ENCODE measurements at regions not wholly inside any gene's neighbourhood (a gene's known extent, or its start where the extent isn't known, plus 50 kb on each side); places are given as distances from the start of the nearest gene placed in this dataset.
A peak's percentile ranks its signal among the peaks of the same experiment; 100 is the strongest.

DNA sequence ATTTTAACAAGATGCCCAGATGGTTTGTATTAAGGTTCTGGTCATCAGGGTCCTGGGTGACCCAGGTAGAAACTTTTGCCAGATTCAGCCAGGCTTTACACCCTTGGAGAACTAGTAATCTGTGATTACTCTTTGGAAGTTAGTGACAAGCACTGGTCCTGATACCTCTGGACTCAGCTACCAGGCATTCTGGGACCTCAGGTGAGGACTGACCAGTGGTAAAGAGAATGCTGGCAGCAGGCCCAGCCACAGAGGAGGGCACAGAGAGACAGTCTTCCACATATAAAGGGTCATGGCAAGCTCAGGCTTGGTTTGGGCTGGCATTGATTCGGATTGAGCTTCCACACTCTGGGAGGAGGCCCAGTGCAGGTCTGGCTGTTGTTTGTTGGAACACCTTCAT, 112.0 kb upstream of the CHST15 start:
- Histone ChIP-seq H3K27me3 (no peaks in the 10 kb centered on the region), H3K36me3 (no peaks in the 10 kb centered on the region), H3K27ac (replicated peaks in 1 of 4) (no peak overlapping the region), H3K4me1 (no peaks in the 10 kb centered on the region), H3K9me3 (no peaks in the 10 kb centered on the region), H3K4me3 (no peak overlapping the region)
- WGBS: 86% methylated on average over 1 of the region's 1 CpG
- no peak for DNase-seq (ENCODE audit: extremely low spot score)
- no peak for TF ChIP-seq EP300 (IDR thresholded peaks at IDR 0.05)
- intact Hi-C loops (cut with DNase I): no loop called here

DNA sequence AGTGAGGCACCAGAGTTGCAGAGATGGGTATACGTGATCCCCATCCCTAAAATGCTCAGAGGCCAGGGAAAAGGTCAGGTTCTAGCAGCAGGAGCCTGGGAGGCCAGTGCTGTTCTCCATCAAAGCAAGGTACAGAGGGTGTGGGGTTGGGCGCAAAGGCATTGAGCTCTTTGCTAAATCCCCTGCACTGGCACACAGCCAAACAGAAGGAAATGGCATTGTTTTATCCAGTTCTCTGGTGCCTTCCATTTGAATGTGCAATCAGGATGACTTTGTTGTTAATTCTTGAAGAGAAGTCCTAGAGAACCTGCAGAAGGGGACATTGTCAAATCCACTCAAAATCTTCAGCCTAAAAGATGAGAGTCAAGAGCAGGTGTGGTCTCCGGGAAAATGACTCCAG, 111.3 kb upstream of the CHST15 start:
- no peak overlapping the region for H3K4me3 ChIP-seq
- no peaks in the 10 kb centered on the region for H3K9me3 ChIP-seq
- no peak for TF ChIP-seq POLR2AphosphoS5 (IDR thresholded peaks at IDR 0.05)
- no peak for TF ChIP-seq EP300 (IDR thresholded peaks at IDR 0.05)
- no peak for DNase-seq (ENCODE audit: extremely low spot score)
- no peak overlapping the region for H3K27ac ChIP-seq (replicated peaks in 1 of 4)
- intact Hi-C loops (cut with DNase I): no loop called here
- H3K4me1 ChIP-seq: no peaks in the 10 kb centered on the region
- no peaks in the 10 kb centered on the region for H3K36me3 ChIP-seq
- 91% methylated on average over 3 of the region's 3 CpGs for WGBS
- no peaks in the 10 kb centered on the region for H3K27me3 ChIP-seq

DNA sequence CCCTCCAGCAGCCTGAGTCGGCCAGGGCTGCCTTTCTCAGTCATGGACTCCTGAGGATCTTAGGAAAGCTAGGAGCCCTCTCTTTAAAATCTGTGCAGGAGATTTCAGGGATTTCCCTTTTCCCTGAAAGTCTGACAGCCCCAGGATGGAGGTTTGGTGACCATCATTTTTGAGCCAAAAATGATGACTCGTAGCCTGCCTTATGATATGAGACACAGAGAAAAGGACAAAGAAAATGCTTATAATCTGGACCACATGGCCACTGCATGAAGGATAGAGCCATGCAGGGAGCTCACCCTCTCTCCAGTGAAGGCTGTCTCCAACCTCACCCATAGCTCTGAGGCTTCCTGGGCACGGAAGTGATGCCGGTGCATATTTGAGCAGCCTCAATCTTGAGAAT, 106.6 kb upstream of the CHST15 start:
- no peak overlapping the region for H3K4me3 ChIP-seq
- peaks cover 0 to 3% (median 0%) of the 10 kb centered on the region in 4 donors for H3K4me1 ChIP-seq
- no peaks in the 10 kb centered on the region for H3K9me3 ChIP-seq
- DNase-seq (ENCODE audit: extremely low spot score): no peak
- no peaks in the 10 kb centered on the region for H3K27me3 ChIP-seq
- TF ChIP-seq, protein P1, sequence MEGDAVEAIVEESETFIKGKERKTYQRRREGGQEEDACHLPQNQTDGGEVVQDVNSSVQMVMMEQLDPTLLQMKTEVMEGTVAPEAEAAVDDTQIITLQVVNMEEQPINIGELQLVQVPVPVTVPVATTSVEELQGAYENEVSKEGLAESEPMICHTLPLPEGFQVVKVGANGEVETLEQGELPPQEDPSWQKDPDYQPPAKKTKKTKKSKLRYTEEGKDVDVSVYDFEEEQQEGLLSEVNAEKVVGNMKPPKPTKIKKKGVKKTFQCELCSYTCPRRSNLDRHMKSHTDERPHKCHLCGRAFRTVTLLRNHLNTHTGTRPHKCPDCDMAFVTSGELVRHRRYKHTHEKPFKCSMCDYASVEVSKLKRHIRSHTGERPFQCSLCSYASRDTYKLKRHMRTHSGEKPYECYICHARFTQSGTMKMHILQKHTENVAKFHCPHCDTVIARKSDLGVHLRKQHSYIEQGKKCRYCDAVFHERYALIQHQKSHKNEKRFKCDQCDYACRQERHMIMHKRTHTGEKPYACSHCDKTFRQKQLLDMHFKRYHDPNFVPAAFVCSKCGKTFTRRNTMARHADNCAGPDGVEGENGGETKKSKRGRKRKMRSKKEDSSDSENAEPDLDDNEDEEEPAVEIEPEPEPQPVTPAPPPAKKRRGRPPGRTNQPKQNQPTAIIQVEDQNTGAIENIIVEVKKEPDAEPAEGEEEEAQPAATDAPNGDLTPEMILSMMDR (IDR thresholded peaks at IDR 0.05): no peak
- TF ChIP-seq EP300 (IDR thresholded peaks at IDR 0.05) (no peak), POLR2AphosphoS5 (IDR thresholded peaks at IDR 0.05) (no peak), POLR2A (IDR thresholded peaks at IDR 0.05; ENCODE audit: low read depth) (no peak)
- intact Hi-C loops (cut with DNase I): no loop called here
- no peak overlapping the region for H3K27ac ChIP-seq (replicated peaks in 1 of 4)
- 90% methylated on average over 3 of the region's 4 CpGs for WGBS
- no peaks in the 10 kb centered on the region for H3K36me3 ChIP-seq

DNA sequence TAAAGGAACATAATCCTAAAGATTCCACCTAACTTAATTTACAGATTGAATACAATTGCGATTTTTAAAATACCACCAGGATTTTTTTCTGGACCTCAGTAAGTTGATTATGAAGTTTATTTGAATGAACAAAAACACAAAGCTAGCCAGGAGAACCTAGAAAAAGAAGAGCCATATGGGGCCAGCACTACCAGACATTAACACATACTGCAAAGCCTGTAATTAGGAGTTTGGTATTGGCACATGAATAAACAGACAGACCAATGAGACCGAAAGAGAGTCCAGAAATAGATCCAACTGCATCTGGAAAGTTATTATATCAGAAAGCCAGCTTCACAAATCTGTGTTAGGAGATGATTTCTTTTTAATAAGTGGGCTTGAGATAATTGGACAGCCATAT, 105.5 kb upstream of the CHST15 start:
- Histone ChIP-seq H3K27ac (replicated peaks in 1 of 4) (no peak overlapping the region), H3K4me3 (no peak overlapping the region), H3K9me3 (no peaks in the 10 kb centered on the region), H3K36me3 (no peaks in the 10 kb centered on the region), H3K4me1 (peaks cover 0 to 3% (median 0%) of the 10 kb centered on the region in 4 donors), H3K27me3 (no peaks in the 10 kb centered on the region)
- no peak for DNase-seq (ENCODE audit: extremely low spot score)
- TF ChIP-seq POLR2AphosphoS5 (IDR thresholded peaks at IDR 0.05) (no peak), POLR2A (IDR thresholded peaks at IDR 0.05; ENCODE audit: low read depth) (no peak), EP300 (IDR thresholded peaks at IDR 0.05) (no peak)
- TF ChIP-seq, protein P1 (IDR thresholded peaks at IDR 0.05): no peak
- intact Hi-C loops (cut with DNase I): no loop called here
- 61% methylated on average over 2 of the region's 2 CpGs for WGBS

DNA sequence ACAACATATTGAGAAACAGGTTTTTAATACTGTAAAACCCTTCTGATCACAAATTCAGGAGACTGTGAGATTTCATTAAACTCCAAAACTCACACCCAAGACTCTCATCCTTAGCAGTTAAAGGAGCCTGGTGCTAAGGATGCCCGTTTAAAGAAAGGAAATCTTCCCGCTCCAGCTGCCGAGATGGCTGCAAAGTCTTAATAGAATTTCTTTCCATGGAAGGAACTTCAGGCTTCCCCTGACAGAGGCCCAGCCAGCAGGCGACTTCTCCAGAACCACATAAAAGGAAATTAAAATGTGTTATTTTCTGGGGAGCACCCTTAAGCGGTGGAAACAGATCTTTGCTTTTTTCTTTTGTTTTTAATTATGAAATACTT, 104.7 kb upstream of the CHST15 start:
- DNase-seq (ENCODE audit: extremely low spot score): no peak
- Histone ChIP-seq H3K36me3 (no peaks in the 10 kb centered on the region), H3K4me1 (peaks cover 0 to 3% (median 0%) of the 10 kb centered on the region in 4 donors), H3K27me3 (no peaks in the 10 kb centered on the region), H3K27ac (replicated peaks in 1 of 4) (peak overlapping the region in 1 of 4 donors; percentile 15), H3K9me3 (no peaks in the 10 kb centered on the region), H3K4me3 (no peak overlapping the region)
- intact Hi-C loops (cut with DNase I): no loop called here
- no peak for TF ChIP-seq POLR2AphosphoS5 (IDR thresholded peaks at IDR 0.05)
- WGBS: 83% methylated on average over 5 of the region's 5 CpGs

DNA sequence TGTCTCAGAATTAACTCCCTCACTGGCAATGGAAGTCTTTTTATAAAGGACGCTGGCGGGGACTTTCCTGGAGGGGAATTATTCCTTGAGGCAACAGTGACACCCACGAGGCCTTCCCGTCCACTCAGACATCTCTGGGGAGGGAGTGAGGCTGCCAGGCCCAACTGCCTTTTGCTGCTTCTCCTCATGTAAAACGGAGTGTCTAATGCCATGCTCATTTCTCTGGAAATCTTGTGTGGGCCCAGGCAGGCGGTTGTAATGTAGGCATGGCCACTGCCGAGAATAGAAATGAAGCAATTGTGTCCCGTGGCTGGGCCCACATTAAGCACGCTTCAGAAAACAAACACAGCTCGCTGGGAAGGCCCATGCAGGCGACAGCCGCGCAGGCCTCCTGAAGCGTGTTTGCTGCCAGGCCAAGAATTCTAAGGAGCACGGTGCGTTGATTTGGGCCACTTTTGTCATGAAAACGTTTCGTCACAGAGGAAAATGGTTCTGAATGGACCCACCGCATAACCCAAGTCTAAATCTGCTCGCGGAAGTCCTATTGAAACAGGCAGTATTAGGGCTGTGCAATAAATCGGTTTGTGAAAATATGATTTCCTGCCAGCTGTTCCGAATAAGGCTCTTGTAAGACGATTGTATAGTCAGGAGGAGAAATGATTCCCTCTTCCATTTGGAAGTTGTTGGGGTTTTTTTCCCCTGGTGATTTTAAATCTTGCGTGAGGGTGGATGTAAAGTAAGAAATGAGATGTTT, 104.2 kb upstream of the CHST15 start:
- no peaks in the 10 kb centered on the region for H3K9me3 ChIP-seq
- no peak for DNase-seq (ENCODE audit: extremely low spot score)
- no peak overlapping the region for H3K4me3 ChIP-seq
- no peaks in the 10 kb centered on the region for H3K27me3 ChIP-seq
- intact Hi-C loops (cut with DNase I): no loop called here
- TF ChIP-seq POLR2A (IDR thresholded peaks at IDR 0.05; ENCODE audit: low read depth): no peak
- TF ChIP-seq, protein P1 (IDR thresholded peaks at IDR 0.05): no peak
- no peak for TF ChIP-seq POLR2AphosphoS5 (IDR thresholded peaks at IDR 0.05)
- TF ChIP-seq EP300 (IDR thresholded peaks at IDR 0.05): no peak
- H3K4me1 ChIP-seq: peaks cover 0 to 3% (median 0%) of the 10 kb centered on the region in 4 donors
- peak overlapping the region in 3 of 4 donors; percentile 11 to 47 (median 15) for H3K27ac ChIP-seq (replicated peaks in 1 of 4)
- WGBS: 83% methylated on average over 25 of the region's 25 CpGs
- no peaks in the 10 kb centered on the region for H3K36me3 ChIP-seq

All from esophagus muscularis mucosa (tissue), 4 donors.